K562 (cell line): ENCODE measurements at regions not wholly inside any gene's neighbourhood (a gene's known extent, or its start where the extent isn't known, plus 50 kb on each side); places are given as distances from the start of the nearest gene placed in this dataset.

Experiments used
- CEBPB ChIP-seq: fragments of 450-650 bp; IDR thresholded peaks from 2 replicates; pipeline ENCODE4 v1.6.1; 2016; ENCODE audit warnings: missing genetic modification characterization, missing compliant biosample characterization
- ILK ChIP-seq: fragments of 450-650 bp; IDR thresholded peaks from 2 replicates; pipeline ENCODE4 v1.6.1; 2016; ENCODE audit warnings: missing genetic modification characterization, low read depth, mild to moderate bottlenecking, missing compliant biosample characterization, moderate library complexity, borderline replicate concordance
- SMC3 ChIP-seq: conservative IDR thresholded peaks from 2 replicates; pipeline ENCODE4 v1.6.1; 2011; ENCODE audit warnings: low read depth, low read length, improper control_type of control experiment; ENCODE audit not compliant: insufficient read depth
- TF ChIP-seq, protein P1 (sequence below), 3 experiments: IDR thresholded peaks in 2 of 3; conservative IDR thresholded peaks in 1 of 3; 2 replicates each; pipeline ENCODE4 v1.5.1; 2011 to 2012; ENCODE audit warnings: low read length in 3 of 3, mild to moderate bottlenecking in 3 of 3, control low read depth in 2 of 3, improper control_type of control experiment in 1 of 3, inconsistent platforms in 1 of 3, low read depth in 1 of 3, mixed read lengths in 1 of 3, moderate library complexity in 1 of 3; ENCODE audit not compliant: insufficient read depth in 2 of 3

DNA sequence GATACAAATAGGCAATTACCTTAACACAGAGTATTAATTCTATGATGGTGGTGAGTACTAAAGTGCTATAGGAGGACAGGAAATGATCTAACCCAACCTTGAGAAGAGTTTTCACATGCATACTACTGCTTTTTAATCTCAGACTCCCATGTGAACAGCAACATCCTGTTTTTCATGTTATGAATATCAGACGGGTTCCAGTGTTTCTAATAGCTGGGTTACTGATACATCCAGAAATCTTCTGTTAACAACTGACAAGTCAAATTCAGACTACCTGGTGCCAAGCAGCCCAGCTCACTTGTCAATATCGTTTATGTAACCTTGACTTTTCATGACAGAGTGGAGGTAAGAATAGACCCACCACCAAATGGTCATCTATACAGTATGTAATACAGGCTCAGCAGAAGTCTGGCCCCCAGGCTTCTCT is 220.2 kb upstream of the COL8A1 start:
- TF ChIP-seq SMC3 = no peak
- no peak for TF ChIP-seq CEBPB (tag)
- TF ChIP-seq, protein P1, sequence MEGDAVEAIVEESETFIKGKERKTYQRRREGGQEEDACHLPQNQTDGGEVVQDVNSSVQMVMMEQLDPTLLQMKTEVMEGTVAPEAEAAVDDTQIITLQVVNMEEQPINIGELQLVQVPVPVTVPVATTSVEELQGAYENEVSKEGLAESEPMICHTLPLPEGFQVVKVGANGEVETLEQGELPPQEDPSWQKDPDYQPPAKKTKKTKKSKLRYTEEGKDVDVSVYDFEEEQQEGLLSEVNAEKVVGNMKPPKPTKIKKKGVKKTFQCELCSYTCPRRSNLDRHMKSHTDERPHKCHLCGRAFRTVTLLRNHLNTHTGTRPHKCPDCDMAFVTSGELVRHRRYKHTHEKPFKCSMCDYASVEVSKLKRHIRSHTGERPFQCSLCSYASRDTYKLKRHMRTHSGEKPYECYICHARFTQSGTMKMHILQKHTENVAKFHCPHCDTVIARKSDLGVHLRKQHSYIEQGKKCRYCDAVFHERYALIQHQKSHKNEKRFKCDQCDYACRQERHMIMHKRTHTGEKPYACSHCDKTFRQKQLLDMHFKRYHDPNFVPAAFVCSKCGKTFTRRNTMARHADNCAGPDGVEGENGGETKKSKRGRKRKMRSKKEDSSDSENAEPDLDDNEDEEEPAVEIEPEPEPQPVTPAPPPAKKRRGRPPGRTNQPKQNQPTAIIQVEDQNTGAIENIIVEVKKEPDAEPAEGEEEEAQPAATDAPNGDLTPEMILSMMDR (IDR thresholded peaks at IDR 0.05 in 2 of 3, conservative IDR thresholded peaks at IDR 0.05 in 1 of 3; ENCODE audit: insufficient read depth in 2 of 3, low read depth in 1 of 3, low read length in 3 of 3) = no peak
- no peak for TF ChIP-seq ILK
